DOHH2 (cell line): ENCODE measurements at regions not wholly inside any gene's neighbourhood (a gene's known extent, or its start where the extent isn't known, plus 50 kb on each side); places are given as distances from the start of the nearest gene placed in this dataset.

ENCODE experiments used
- CTCF ChIP-seq: fragments of 200-600 bp; sonication (generic); IDR thresholded peaks from one replicate; pipeline ENCODE4 v1.5.1; 2014; ENCODE audit warnings: antibody characterized with exemption, mild to moderate bottlenecking, low read depth, low read length; ENCODE audit not compliant: poor library complexity, severe bottlenecking
- EZH2phosphoT487 ChIP-seq: fragments of 200-600 bp; sonication (generic); IDR thresholded peaks from 2 replicates; pipeline ENCODE4 v1.6.1; 2017; ENCODE audit warnings: borderline replicate concordance, mild to moderate bottlenecking, antibody characterized with exemption, low read length, moderate library complexity, mixed read lengths

- TF ChIP-seq CTCF, result no peak
- no peak for TF ChIP-seq EZH2phosphoT487
Measured at GRCh38 chr14:104472536-104473243, 106.9 kb upstream of the C14orf180 start.
